ENCODE measurements at regions not wholly inside any gene's neighbourhood (a gene's known extent, or its start where the extent isn't known, plus 50 kb on each side); places are given as distances from the start of the nearest gene placed in this dataset.

GRCh38 chr6:85096976-85097375 is 332.6 kb upstream of the TBX18 start:
- TF ChIP-seq, protein P1, sequence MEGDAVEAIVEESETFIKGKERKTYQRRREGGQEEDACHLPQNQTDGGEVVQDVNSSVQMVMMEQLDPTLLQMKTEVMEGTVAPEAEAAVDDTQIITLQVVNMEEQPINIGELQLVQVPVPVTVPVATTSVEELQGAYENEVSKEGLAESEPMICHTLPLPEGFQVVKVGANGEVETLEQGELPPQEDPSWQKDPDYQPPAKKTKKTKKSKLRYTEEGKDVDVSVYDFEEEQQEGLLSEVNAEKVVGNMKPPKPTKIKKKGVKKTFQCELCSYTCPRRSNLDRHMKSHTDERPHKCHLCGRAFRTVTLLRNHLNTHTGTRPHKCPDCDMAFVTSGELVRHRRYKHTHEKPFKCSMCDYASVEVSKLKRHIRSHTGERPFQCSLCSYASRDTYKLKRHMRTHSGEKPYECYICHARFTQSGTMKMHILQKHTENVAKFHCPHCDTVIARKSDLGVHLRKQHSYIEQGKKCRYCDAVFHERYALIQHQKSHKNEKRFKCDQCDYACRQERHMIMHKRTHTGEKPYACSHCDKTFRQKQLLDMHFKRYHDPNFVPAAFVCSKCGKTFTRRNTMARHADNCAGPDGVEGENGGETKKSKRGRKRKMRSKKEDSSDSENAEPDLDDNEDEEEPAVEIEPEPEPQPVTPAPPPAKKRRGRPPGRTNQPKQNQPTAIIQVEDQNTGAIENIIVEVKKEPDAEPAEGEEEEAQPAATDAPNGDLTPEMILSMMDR (IDR thresholded peaks at IDR 0.05): no peak
- TF ChIP-seq POLR2A (IDR thresholded peaks at IDR 0.05): no peak
